C4-2B (cell line): ENCODE measurements at regions not wholly inside any gene's neighbourhood (a gene's known extent, or its start where the extent isn't known, plus 50 kb on each side); places are given as distances from the start of the nearest gene placed in this dataset.

Experiments
- CTCF ChIP-seq: fragments of 450-650 bp; conservative IDR thresholded peaks from 2 replicates; pipeline ENCODE4 v1.5.1; 2017; ENCODE audit warnings: mild to moderate bottlenecking
- ZFX ChIP-seq: fragments of 450-650 bp; IDR thresholded peaks from 2 replicates; pipeline ENCODE4 v1.6.1; 2017

GRCh38 chr18:72063001-72063400 lies 481.1 kb downstream of the CBLN2 start:
- TF ChIP-seq CTCF (no peak), ZFX (no peak)
